ENCODE measurements at regions not wholly inside any gene's neighbourhood (a gene's known extent, or its start where the extent isn't known, plus 50 kb on each side); places are given as distances from the start of the nearest gene placed in this dataset.

DNA sequence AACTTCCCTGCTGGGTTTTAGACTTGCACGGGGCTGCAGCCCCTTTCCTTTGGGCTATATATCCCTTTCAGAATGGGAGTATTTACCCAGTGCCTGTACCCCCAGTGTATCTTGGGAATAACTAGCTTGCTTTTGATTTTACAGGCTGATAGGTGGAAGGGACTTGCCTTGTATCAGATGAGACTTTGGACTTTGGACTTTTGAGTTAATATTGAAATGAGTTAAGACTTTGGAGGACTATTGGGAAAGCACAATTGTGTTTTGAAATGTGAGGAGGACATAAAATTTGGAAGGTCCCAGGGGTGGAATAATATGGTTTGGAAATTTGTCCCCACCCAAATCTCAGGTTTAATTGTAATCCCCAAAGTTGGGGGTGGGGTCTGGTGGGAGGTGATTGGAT is 393.8 kb upstream of the KIF2B start:
- ATAC-seq = no peak
- TF ChIP-seq ESRRG (CRISPR knock-in tag; IDR thresholded peaks at IDR 0.05) (no peak), RARB (CRISPR knock-in tag; IDR thresholded peaks at IDR 0.05) (no peak), ZNF70 (CRISPR knock-in tag; IDR thresholded peaks at IDR 0.05) (no peak), ZFP30 (CRISPR knock-in tag; IDR thresholded peaks at IDR 0.05) (no peak), ARNTL (CRISPR knock-in tag; IDR thresholded peaks at IDR 0.05; ENCODE audit: borderline replicate concordance, low read depth) (no peak), PPARA (CRISPR knock-in tag; IDR thresholded peaks at IDR 0.05; ENCODE audit: borderline replicate concordance) (no peak), ZNF565 (CRISPR knock-in tag; conservative IDR thresholded peaks at IDR 0.05; ENCODE audit: low read depth) (no peak), GLIS3 (CRISPR knock-in tag; IDR thresholded peaks at IDR 0.05) (no peak), SNAI2 (CRISPR knock-in tag; IDR thresholded peaks at IDR 0.05) (no peak), CSRNP3 (CRISPR knock-in tag; IDR thresholded peaks at IDR 0.05) (no peak), ISL1 (CRISPR knock-in tag; IDR thresholded peaks at IDR 0.05) (no peak), TCF4 (CRISPR knock-in tag; IDR thresholded peaks at IDR 0.05; ENCODE audit: borderline replicate concordance) (no peak), CSDC2 (CRISPR knock-in tag; IDR thresholded peaks at IDR 0.05) (no peak), TOX (CRISPR knock-in tag; IDR thresholded peaks at IDR 0.05; ENCODE audit: borderline replicate concordance) (no peak), OSR1 (CRISPR knock-in tag; IDR thresholded peaks at IDR 0.05) (no peak)
- TF ChIP-seq, protein P1, sequence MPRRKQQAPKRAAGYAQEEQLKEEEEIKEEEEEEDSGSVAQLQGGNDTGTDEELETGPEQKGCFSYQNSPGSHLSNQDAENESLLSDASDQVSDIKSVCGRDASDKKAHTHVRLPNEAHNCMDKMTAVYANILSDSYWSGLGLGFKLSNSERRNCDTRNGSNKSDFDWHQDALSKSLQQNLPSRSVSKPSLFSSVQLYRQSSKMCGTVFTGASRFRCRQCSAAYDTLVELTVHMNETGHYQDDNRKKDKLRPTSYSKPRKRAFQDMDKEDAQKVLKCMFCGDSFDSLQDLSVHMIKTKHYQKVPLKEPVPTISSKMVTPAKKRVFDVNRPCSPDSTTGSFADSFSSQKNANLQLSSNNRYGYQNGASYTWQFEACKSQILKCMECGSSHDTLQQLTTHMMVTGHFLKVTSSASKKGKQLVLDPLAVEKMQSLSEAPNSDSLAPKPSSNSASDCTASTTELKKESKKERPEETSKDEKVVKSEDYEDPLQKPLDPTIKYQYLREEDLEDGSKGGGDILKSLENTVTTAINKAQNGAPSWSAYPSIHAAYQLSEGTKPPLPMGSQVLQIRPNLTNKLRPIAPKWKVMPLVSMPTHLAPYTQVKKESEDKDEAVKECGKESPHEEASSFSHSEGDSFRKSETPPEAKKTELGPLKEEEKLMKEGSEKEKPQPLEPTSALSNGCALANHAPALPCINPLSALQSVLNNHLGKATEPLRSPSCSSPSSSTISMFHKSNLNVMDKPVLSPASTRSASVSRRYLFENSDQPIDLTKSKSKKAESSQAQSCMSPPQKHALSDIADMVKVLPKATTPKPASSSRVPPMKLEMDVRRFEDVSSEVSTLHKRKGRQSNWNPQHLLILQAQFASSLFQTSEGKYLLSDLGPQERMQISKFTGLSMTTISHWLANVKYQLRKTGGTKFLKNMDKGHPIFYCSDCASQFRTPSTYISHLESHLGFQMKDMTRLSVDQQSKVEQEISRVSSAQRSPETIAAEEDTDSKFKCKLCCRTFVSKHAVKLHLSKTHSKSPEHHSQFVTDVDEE (CRISPR knock-in tag; IDR thresholded peaks at IDR 0.05) = no peak

DNA sequence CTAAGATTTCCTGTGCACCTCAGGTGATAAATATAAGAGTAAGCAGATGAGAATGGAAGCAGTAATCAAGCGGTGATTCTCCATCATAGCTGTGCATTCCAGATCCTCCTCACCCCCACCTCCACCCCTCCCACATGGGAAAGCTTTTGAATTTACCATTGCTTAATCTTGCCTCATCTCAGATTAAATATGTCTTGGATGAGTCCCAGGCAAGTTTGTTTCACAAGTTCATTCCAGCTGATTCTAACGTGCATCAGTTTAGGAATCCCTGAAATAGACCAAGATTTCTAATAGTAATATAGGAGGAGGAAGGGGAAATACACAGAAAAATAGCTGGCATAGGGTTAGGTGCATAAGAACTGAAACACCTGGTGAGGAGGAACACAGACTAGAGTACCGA is 396.2 kb upstream of the KIF2B start:
- ATAC-seq = no peak
- TF ChIP-seq TOX (CRISPR knock-in tag; IDR thresholded peaks at IDR 0.05; ENCODE audit: borderline replicate concordance) (no peak), CSRNP3 (CRISPR knock-in tag; IDR thresholded peaks at IDR 0.05) (no peak), ZNF565 (CRISPR knock-in tag; conservative IDR thresholded peaks at IDR 0.05; ENCODE audit: low read depth) (no peak), RARB (CRISPR knock-in tag; IDR thresholded peaks at IDR 0.05) (no peak), PPARA (CRISPR knock-in tag; IDR thresholded peaks at IDR 0.05; ENCODE audit: borderline replicate concordance) (no peak), ZC3H10 (CRISPR knock-in tag; IDR thresholded peaks at IDR 0.05) (no peak), ZFP30 (CRISPR knock-in tag; IDR thresholded peaks at IDR 0.05) (no peak), BACH2 (CRISPR knock-in tag; IDR thresholded peaks at IDR 0.05; ENCODE audit: borderline replicate concordance) (no peak), OSR1 (CRISPR knock-in tag; IDR thresholded peaks at IDR 0.05) (no peak), ZNF70 (CRISPR knock-in tag; IDR thresholded peaks at IDR 0.05) (no peak), PATZ1 (CRISPR knock-in tag; IDR thresholded peaks at IDR 0.05; ENCODE audit: borderline replicate concordance) (no peak), ISL1 (CRISPR knock-in tag; IDR thresholded peaks at IDR 0.05) (no peak), ARNTL (CRISPR knock-in tag; IDR thresholded peaks at IDR 0.05; ENCODE audit: borderline replicate concordance, low read depth) (no peak), GLIS3 (CRISPR knock-in tag; IDR thresholded peaks at IDR 0.05) (no peak), TCF4 (CRISPR knock-in tag; IDR thresholded peaks at IDR 0.05; ENCODE audit: borderline replicate concordance) (no peak), ESRRG (CRISPR knock-in tag; IDR thresholded peaks at IDR 0.05) (no peak), SNAI2 (CRISPR knock-in tag; IDR thresholded peaks at IDR 0.05) (no peak)
- TF ChIP-seq, protein P2, sequence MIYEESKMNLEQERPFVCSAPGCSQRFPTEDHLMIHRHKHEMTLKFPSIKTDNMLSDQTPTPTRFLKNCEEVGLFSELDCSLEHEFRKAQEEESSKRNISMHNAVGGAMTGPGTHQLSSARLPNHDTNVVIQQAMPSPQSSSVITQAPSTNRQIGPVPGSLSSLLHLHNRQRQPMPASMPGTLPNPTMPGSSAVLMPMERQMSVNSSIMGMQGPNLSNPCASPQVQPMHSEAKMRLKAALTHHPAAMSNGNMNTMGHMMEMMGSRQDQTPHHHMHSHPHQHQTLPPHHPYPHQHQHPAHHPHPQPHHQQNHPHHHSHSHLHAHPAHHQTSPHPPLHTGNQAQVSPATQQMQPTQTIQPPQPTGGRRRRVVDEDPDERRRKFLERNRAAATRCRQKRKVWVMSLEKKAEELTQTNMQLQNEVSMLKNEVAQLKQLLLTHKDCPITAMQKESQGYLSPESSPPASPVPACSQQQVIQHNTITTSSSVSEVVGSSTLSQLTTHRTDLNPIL (CRISPR knock-in tag; IDR thresholded peaks at IDR 0.05; ENCODE audit: low read depth) = no peak

Data from SK-N-SH treated with all-trans-retinoic acid at 6 μM for 48 hours (cell line).